Smooth muscle cell (in vitro differentiated cells): ENCODE measurements at regions not wholly inside any gene's neighbourhood (a gene's known extent, or its start where the extent isn't known, plus 50 kb on each side); places are given as distances from the start of the nearest gene placed in this dataset.

Experiments used
- DNase-seq: peaks from one replicate; lab custom pipeline; 2025; ENCODE audit not compliant: unreplicated experiment; lab: John Stamatoyannopoulos, UW
- H2AFZ ChIP-seq: fragments of 200-600 bp; sonication (generic); 2 replicates; pipeline ENCODE4 v1.6.0; 2016; ENCODE audit warnings: antibody characterized with exemption, low read depth, mild to moderate bottlenecking
- H3F3A ChIP-seq: fragments of 200-600 bp; sonication (generic); 2 replicates; pipeline ENCODE4 v1.6.0; 2017; ENCODE audit warnings: antibody characterized with exemption, low read depth
- H3K27ac ChIP-seq: fragments of 200-600 bp; sonication (generic); 2 replicates; pipeline ENCODE4 v1.5.1; 2016; ENCODE audit warnings: low read depth, mild to moderate bottlenecking
- H3K27me3 ChIP-seq: fragments of 200-600 bp; sonication (generic); 2 replicates; pipeline ENCODE4 v1.6.1; 2016; ENCODE audit warnings: low read depth, mild to moderate bottlenecking
- H3K36me3 ChIP-seq: fragments of 200-600 bp; sonication (generic); 2 replicates; pipeline ENCODE4 v1.5.1; 2016; ENCODE audit warnings: low read depth
- H3K4me1 ChIP-seq: fragments of 200-600 bp; sonication (generic); 2 replicates; pipeline ENCODE4 v1.5.1; 2016; ENCODE audit warnings: low read depth
- H3K4me2 ChIP-seq: fragments of 200-600 bp; sonication (generic); 2 replicates; pipeline ENCODE4 v1.6.0; 2016; ENCODE audit warnings: mild to moderate bottlenecking
- H3K4me3 ChIP-seq: fragments of 200-600 bp; sonication (generic); 2 replicates; pipeline ENCODE4 v1.5.1; 2016; ENCODE audit warnings: mild to moderate bottlenecking
- H3K79me2 ChIP-seq: fragments of 200-600 bp; sonication (generic); 2 replicates; pipeline ENCODE4 v1.6.0; 2016; ENCODE audit warnings: low read depth, mild to moderate bottlenecking
- H3K9ac ChIP-seq: fragments of 200-600 bp; sonication (generic); 2 replicates; pipeline ENCODE4 v1.6.0; 2016; ENCODE audit warnings: low read depth
- H3K9me3 ChIP-seq: fragments of 200-600 bp; sonication (generic); replicated peaks from 2 replicates; pipeline ENCODE4 v1.5.1; 2016; ENCODE audit warnings: low read depth
- H4K20me1 ChIP-seq: fragments of 200-600 bp; sonication (generic); 2 replicates; pipeline ENCODE4 v1.6.0; 2016; ENCODE audit warnings: low read depth
- WGBS: methylation state at CpG from one replicate; pipeline ENCODE4 v1.1.7; 2016; ENCODE audit warnings: low lambda C conversion rate; 5-methylcytosine and 5-hydroxymethylcytosine counted together
- TF ChIP-seq, protein P1 (sequence below): fragments of 200-600 bp; sonication (generic); IDR thresholded peaks from 2 replicates; pipeline ENCODE4 v1.5.1; 2017; ENCODE audit warnings: borderline replicate concordance, mild to moderate bottlenecking, antibody characterized with exemption; ENCODE audit not compliant: insufficient read depth, poor library complexity, severe bottlenecking

DNA sequence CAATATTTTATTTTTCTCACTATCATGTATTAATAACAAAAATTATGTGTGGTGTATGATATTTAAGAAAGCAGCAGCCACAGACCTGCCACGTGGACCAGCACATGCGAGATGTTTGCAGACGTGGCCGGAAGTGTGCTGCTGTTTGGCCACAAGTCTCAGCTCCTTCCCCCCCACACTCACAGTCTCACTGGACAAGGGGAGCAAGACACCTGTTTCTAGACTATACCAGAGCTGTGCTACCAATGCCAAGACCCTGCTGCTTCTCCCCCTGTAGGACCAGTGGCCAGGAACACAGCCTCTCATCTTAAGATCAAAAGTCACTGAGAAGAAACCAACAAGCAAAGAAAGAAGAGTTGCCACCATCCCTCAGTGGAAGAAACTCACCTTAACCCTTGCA lies 258.9 kb upstream of the PPP2R2D start:
- 92% methylated on average over 4 of the region's 4 CpGs for WGBS
- H2AFZ ChIP-seq = no peak overlapping the region
- no peaks in the 10 kb centered on the region for H3K4me1 ChIP-seq
- DNase-seq = no peak
- no peaks in the 10 kb centered on the region for H3F3A ChIP-seq
- H3K4me2 ChIP-seq = no peak overlapping the region
- TF ChIP-seq, protein P1, sequence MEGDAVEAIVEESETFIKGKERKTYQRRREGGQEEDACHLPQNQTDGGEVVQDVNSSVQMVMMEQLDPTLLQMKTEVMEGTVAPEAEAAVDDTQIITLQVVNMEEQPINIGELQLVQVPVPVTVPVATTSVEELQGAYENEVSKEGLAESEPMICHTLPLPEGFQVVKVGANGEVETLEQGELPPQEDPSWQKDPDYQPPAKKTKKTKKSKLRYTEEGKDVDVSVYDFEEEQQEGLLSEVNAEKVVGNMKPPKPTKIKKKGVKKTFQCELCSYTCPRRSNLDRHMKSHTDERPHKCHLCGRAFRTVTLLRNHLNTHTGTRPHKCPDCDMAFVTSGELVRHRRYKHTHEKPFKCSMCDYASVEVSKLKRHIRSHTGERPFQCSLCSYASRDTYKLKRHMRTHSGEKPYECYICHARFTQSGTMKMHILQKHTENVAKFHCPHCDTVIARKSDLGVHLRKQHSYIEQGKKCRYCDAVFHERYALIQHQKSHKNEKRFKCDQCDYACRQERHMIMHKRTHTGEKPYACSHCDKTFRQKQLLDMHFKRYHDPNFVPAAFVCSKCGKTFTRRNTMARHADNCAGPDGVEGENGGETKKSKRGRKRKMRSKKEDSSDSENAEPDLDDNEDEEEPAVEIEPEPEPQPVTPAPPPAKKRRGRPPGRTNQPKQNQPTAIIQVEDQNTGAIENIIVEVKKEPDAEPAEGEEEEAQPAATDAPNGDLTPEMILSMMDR = no peak
- no peak overlapping the region for H3K4me3 ChIP-seq
- no peaks in the 10 kb centered on the region for H3K27me3 ChIP-seq
- no peaks in the 10 kb centered on the region for H3K36me3 ChIP-seq
- H3K9ac ChIP-seq = no peak overlapping the region
- no peaks in the 10 kb centered on the region for H4K20me1 ChIP-seq
- H3K27ac ChIP-seq = no peak overlapping the region
- no peaks in the 10 kb centered on the region for H3K9me3 ChIP-seq
- H3K79me2 ChIP-seq = no peaks in the 10 kb centered on the region

GRCh38 chr10:131642966-131643365 lies 257.8 kb upstream of the PPP2R2D start:
- H3K36me3 ChIP-seq = no peaks in the 10 kb centered on the region
- no peaks in the 10 kb centered on the region for H3F3A ChIP-seq
- no peaks in the 10 kb centered on the region for H3K9me3 ChIP-seq
- no peak for DNase-seq
- TF ChIP-seq, protein P1 = no peak
- H4K20me1 ChIP-seq = no peaks in the 10 kb centered on the region
- H3K4me1 ChIP-seq = no peaks in the 10 kb centered on the region
- no peaks in the 10 kb centered on the region for H3K27me3 ChIP-seq
- no peak overlapping the region for H3K9ac ChIP-seq
- H3K27ac ChIP-seq = no peak overlapping the region
- no peaks in the 10 kb centered on the region for H3K79me2 ChIP-seq
- WGBS = 93% methylated on average over 4 of the region's 4 CpGs
- H2AFZ ChIP-seq = no peak overlapping the region
- H3K4me3 ChIP-seq = no peak overlapping the region
- no peak overlapping the region for H3K4me2 ChIP-seq

GRCh38 chr10:131644289-131644688 lies 256.5 kb upstream of the PPP2R2D start:
- TF ChIP-seq, protein P1 = no peak
- Histone ChIP-seq H3K4me3 (no peak overlapping the region), H3K9ac (no peak overlapping the region), H3K27ac (no peak overlapping the region), H3K4me2 (no peak overlapping the region), H4K20me1 (no peaks in the 10 kb centered on the region), H3K4me1 (no peaks in the 10 kb centered on the region), H3K27me3 (no peaks in the 10 kb centered on the region), H3K9me3 (no peaks in the 10 kb centered on the region), H3K36me3 (no peaks in the 10 kb centered on the region), H3K79me2 (no peaks in the 10 kb centered on the region), H2AFZ (no peak overlapping the region), H3F3A (no peaks in the 10 kb centered on the region)
- no peak for DNase-seq
- WGBS = 87% methylated on average over 14 of the region's 14 CpGs

GRCh38 chr10:131644864-131645658 lies 255.7 kb upstream of the PPP2R2D start:
- no peak for DNase-seq
- Histone ChIP-seq H3K4me1 (no peaks in the 10 kb centered on the region), H3F3A (no peaks in the 10 kb centered on the region), H3K36me3 (no peaks in the 10 kb centered on the region), H3K27ac (no peak overlapping the region), H3K27me3 (no peaks in the 10 kb centered on the region), H4K20me1 (no peaks in the 10 kb centered on the region), H2AFZ (no peak overlapping the region), H3K9ac (no peak overlapping the region), H3K4me3 (no peak overlapping the region), H3K9me3 (no peaks in the 10 kb centered on the region), H3K79me2 (no peaks in the 10 kb centered on the region), H3K4me2 (no peak overlapping the region)
- TF ChIP-seq, protein P1 = no peak
- 88% methylated on average over 12 of the region's 12 CpGs for WGBS
